ENCODE measurements at regions not wholly inside any gene's neighbourhood (a gene's known extent, or its start where the extent isn't known, plus 50 kb on each side); places are given as distances from the start of the nearest gene placed in this dataset.

DNA sequence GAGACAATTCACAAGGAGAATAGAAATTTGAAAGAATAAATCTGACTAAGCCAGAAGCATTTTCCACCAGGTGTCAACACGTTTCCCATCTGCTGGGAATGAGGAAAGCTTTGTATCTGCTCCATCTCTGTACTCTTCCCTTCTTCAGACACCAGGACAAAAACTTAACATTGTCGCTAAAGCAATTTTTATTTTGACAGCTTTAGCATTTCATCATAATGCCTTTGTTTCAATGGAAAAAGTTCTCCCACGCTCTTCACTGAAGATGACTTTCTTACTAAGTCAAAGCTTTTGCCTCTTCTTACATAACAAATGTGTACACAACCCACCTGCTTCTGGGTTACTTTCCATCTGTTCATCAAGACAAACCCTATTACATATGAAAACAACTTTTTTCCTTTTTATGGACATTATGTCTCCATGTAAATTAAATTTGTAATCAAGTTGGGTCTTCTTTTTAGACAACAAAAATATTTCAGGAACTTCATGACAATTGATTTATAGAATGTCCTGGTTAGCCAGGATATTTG lies 141.7 kb upstream of the GUCY1A1 start:
- TF ChIP-seq, protein P1, sequence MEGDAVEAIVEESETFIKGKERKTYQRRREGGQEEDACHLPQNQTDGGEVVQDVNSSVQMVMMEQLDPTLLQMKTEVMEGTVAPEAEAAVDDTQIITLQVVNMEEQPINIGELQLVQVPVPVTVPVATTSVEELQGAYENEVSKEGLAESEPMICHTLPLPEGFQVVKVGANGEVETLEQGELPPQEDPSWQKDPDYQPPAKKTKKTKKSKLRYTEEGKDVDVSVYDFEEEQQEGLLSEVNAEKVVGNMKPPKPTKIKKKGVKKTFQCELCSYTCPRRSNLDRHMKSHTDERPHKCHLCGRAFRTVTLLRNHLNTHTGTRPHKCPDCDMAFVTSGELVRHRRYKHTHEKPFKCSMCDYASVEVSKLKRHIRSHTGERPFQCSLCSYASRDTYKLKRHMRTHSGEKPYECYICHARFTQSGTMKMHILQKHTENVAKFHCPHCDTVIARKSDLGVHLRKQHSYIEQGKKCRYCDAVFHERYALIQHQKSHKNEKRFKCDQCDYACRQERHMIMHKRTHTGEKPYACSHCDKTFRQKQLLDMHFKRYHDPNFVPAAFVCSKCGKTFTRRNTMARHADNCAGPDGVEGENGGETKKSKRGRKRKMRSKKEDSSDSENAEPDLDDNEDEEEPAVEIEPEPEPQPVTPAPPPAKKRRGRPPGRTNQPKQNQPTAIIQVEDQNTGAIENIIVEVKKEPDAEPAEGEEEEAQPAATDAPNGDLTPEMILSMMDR (IDR thresholded peaks at IDR 0.05; ENCODE audit: poor library complexity, severe bottlenecking): no peak
- TF ChIP-seq POLR2AphosphoS5 (IDR thresholded peaks at IDR 0.05) (no peak), EZH2 (IDR thresholded peaks at IDR 0.05; ENCODE audit: borderline replicate concordance, insufficient read depth, low read length, poor library complexity, severe bottlenecking) (no peak), TAF1 (IDR thresholded peaks at IDR 0.05; ENCODE audit: low read depth) (no peak), MXI1 (conservative IDR thresholded peaks at IDR 0.05; ENCODE audit: poor library complexity, severe bottlenecking) (no peak), EP300 (conservative IDR thresholded peaks at IDR 0.05; ENCODE audit: poor library complexity, severe bottlenecking) (no peak)

All from neural cell (in vitro differentiated cells).